ENCODE measurements at regions not wholly inside any gene's neighbourhood (a gene's known extent, or its start where the extent isn't known, plus 50 kb on each side); places are given as distances from the start of the nearest gene placed in this dataset.

DNA sequence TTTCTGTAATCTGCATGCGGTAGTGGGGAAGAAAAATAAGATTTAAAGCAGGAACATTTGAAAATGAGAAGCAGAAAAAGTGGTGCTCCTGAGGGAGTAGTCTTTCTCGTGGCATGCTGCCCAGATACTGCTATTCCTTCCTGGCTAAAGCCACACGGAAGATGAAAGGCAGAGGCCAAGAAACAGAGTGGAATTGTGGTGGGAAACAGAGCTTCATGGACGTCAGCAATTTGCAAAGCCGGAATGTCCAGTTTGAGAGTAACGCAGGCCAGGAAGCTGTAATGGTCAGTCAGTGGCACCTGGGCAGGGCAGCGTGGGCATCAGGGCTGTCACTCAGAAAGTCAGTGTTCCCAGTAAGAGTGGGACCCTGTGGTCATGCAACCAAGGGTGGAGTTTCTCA, 63.7 kb upstream of the FMR1 start:
- DNase-seq: no peak

DNA sequence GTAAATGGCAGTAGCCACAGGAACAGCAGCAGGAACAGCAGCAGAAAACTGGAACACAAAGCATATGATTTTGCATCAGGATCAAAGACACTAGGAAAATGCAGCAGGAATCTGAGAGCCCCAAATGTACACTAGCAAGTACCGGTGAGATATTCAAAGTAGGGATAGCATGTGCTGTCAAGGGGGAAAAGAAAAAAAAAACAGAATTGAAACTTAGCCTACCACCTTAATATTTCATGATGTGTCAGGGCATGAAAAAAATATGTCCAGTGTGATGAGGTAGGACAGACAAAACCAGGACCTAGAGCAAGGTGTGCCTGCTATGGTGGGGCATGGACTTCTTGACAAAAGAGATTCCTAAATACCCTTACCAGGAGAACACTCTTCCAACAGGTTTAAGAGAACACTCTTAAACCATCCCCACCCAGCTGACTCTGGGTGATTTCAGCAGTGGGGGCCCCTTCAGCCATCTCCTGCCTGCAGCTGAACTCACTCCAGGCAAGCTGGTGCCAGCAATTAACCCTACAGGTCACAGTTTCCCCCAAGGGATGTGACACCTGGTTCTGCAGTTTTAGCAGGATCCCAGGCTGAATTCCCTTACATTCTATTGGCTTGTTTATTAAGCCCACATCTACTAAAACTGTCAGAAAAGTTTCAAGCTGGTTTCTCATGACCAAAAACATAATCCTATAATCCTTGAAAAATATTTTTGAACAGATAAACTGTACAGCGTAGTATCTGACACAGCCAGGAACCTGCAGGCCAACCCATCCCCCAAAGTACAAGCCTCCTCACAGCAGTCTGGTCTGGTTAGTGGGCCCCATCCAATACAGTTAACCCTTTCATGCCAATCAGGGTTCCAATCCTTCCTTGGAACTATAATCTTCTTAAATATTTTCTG, 62.9 kb upstream of the FMR1 start:
- DNase-seq: no peak

DNA sequence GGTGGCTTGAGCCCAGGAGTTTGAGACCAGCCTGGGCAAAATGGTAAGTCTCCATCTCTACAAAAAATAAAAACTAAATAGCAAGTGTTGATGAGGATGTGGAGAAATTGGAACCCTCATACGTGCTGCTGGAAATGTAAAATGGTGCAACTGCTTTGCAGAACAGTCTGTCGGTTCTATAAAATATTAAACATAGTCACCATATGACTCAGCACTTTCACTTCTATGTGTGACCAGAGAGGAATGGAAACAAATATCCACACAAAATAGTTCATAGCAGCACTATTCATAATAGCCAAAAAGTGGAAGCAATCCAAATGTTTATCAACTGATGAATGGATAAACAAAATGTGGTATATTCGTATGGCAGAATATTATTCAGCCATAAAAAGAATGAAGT, 60.8 kb upstream of the FMR1 start:
- DNase-seq: no peak

DNA sequence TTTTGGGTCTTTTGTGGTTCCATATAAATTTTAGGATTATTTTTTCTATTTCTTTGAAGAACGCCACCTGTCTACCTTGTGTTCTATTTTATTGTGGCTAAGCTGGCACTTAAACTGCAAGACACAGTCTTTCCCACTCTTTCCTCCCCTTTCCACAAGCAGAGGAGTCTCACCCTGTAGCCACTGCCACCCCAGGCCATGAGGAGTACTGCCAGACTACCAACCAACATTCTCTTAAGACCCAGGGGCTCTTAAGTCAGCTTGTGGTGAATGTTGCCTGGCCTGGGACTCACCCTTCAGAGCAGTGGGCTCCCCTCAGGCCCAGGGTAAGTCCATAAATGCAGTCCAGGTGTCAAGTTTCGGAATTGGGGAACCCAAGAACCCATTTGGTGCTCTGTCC, 58.0 kb upstream of the FMR1 start:
- no peak for DNase-seq

DNA sequence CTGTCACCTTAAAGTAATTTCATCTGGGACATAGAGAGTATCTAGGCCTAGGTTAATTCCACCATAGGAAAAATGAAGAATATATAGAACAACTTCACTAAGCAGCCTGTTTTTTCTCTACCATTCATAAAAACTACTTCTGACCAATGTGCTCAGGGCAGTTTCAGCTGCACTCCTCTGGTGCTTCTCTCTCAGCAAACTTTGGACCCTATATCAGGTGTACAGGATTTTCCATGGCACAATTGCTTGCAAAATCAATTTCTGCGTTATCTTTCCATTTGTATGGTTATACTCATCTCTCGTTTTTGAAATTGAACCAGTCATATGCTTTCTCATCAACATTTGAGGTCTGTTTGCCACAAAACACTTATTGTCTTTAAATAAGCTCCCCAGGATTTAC, 52.1 kb upstream of the FMR1 start:
- DNase-seq: no peak

Data from dermis blood vessel endothelial cell (primary cell).